CD4-positive, alpha-beta T cell treated with Interleukin-17A for 4 hours (primary cell): ENCODE measurements at regions not wholly inside any gene's neighbourhood (a gene's known extent, or its start where the extent isn't known, plus 50 kb on each side); places are given as distances from the start of the nearest gene placed in this dataset.

Experiments
- DNase-seq: peaks from one replicate; pipeline ENCODE4 v3.0.0-alpha.2; 2020; ENCODE audit warnings: mixed read lengths

DNA sequence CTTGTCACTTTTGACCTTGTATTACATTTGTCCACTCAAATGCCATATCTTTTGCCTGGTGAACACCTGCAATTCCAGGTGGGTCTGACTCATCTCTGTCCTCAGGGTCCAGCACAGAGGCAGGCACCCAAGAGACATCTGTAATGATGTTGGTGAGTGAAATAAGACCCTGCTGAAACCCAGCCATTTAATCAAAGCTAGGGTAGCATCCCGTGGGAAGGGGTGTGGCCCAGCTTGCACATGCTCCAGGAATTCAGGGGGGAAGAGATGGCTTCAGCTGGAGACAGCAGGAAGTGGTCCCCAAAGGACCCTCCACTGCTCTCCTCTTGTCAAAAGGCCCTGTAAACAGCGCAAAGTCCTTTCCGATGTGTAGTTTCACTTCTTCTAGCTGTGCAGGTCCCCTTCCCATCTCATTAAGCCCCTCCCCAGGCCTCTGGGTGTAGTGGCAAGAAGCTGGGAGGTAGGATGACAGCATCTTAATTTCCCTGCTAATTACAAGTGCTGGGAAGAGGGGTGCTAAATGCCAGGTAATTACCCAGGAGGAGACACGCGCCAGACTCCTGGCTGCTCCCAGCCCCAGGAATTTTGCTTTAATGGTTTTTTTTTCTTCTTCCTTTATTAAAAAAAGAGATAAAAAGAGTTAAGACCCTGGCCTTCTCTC, 54.4 kb upstream of the TRABD2B start:
- DNase-seq: no peak

GRCh38 chr1:48049823-48050535, 52.8 kb upstream of the TRABD2B start:
- DNase-seq: no peak

DNA sequence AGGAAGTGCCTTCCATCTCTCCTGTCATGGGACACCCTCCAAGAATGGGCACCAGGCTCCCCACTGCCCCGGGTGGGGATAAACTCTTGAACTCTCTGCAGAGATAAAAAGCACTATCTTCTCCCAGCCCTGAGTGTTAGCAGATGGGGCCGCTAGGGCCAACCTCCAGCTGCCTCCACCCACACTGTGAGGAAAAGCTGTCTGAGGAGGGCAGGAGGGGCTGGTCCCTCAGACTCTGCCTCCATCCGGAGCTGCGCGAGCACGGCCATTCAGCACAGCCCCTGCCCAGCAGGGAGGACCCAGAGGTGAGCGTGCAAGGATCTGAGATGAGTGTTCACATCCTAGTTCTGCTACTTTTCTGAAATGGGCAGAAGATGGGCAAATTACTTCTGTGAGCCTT, 51.8 kb upstream of the TRABD2B start:
- no peak for DNase-seq

- DNase-seq: no peak
Observed at GRCh38 chr1:48048064-48048463, 50.9 kb upstream of the TRABD2B start.

DNA sequence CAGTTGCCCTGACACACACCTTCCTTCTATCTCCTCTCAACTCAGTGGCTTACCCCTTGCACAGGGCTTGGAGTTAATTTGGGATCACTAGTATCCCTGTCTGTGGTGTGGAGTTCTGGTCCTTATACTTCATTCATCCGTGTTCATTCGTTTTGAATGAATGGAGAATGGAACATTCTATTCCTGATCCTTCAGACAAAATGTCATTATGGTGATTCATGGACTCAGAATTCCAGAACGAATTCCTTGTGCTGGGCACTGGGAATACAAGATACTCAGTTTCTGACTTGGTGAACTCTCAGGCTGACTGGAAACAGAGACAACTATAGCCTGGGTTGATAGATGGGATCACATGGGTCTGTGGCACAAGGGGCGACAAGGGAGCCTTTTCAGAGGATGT, 49.9 kb upstream of the TRABD2B start:
- no peak for DNase-seq
